A549 (cell line): ENCODE measurements at regions not wholly inside any gene's neighbourhood (a gene's known extent, or its start where the extent isn't known, plus 50 kb on each side); places are given as distances from the start of the nearest gene placed in this dataset.

Experiments
- CTCF ChIP-seq: fragments of >200 bp; sonication (Bioruptor Twin); formaldehyde crosslinking; IDR thresholded peaks from 3 replicates; pipeline ENCODE4 v1.5.1; 2016
- HMGXB4 ChIP-seq: fragments of 250-450 bp; sonication (Bioruptor Pico); IDR thresholded peaks from 2 replicates; pipeline ENCODE4 v1.5.0; 2021; ENCODE audit warnings: mild to moderate bottlenecking, moderate library complexity, borderline replicate concordance
- PBX3 ChIP-seq: IDR thresholded peaks from 2 replicates; pipeline ENCODE4 v1.6.1; 2012
- POLR2A ChIP-seq: IDR thresholded peaks from 2 replicates; pipeline ENCODE4 v1.6.1; 2012; ENCODE audit warnings: mild to moderate bottlenecking, low read length
- SMC3 ChIP-seq: fragments of >200 bp; sonication (Bioruptor Twin); formaldehyde crosslinking; IDR thresholded peaks from 3 replicates; pipeline ENCODE4 v1.6.1; 2018; ENCODE audit warnings: inconsistent platforms

- TF ChIP-seq PBX3: no peak
- TF ChIP-seq POLR2A: no peak
- TF ChIP-seq CTCF: no peak
- TF ChIP-seq SMC3: no peak
- no peak for TF ChIP-seq HMGXB4
Observed at GRCh38 chr14:61147831-61148549, 133.1 kb downstream of the TMEM30B start.
